ENCODE measurements at regions not wholly inside any gene's neighbourhood (a gene's known extent, or its start where the extent isn't known, plus 50 kb on each side); places are given as distances from the start of the nearest gene placed in this dataset.
"Not testable (repeated sequence)": the region's sequence is repeated elsewhere in the genome, so short reads cannot be mapped to it uniquely, and the experiment has no call there.

- no peak for DNase-seq
Observed at GRCh38 chr13:19062019-19062646, 119.5 kb downstream of the TUBA3C start.

GRCh38 chr13:19061278-19061677 lies 120.3 kb downstream of the TUBA3C start:
- DNase-seq = no peak

GRCh38 chr13:19060311-19061002 lies 121.2 kb downstream of the TUBA3C start:
- no peak for DNase-seq

GRCh38 chr13:19059016-19059780 lies 122.4 kb downstream of the TUBA3C start:
- no peak for DNase-seq

GRCh38 chr13:19058566-19058965 lies 123.1 kb downstream of the TUBA3C start:
- no peak for DNase-seq

GRCh38 chr13:19057588-19058340 lies 123.9 kb downstream of the TUBA3C start:
- no peak for DNase-seq

GRCh38 chr13:19056984-19057490 lies 124.6 kb downstream of the TUBA3C start:
- no peak for DNase-seq

- DNase-seq = no peak
Observed at GRCh38 chr13:19056355-19056880, 125.2 kb downstream of the TUBA3C start.

GRCh38 chr13:19055611-19056010 lies 126.0 kb downstream of the TUBA3C start:
- no peak for DNase-seq

- DNase-seq = no peak
Observed at GRCh38 chr13:19053561-19053960, 128.1 kb downstream of the TUBA3C start.

- no peak for DNase-seq
Observed at GRCh38 chr13:19052931-19053330, 128.7 kb downstream of the TUBA3C start.

- no peak for DNase-seq
Observed at GRCh38 chr13:19052180-19052579, 129.4 kb downstream of the TUBA3C start.

GRCh38 chr13:19050901-19051300 lies 130.7 kb downstream of the TUBA3C start:
- DNase-seq = no peak

- DNase-seq = not testable (repeated sequence)
Observed at GRCh38 chr13:19049624-19050023, 132.0 kb downstream of the TUBA3C start.

- DNase-seq = no peak
Observed at GRCh38 chr13:19048381-19048780, 133.2 kb downstream of the TUBA3C start.

GRCh38 chr13:19023115-19023514 lies 158.5 kb downstream of the TUBA3C start:
- no peak for DNase-seq

- DNase-seq = no peak
Observed at GRCh38 chr13:19020988-19021387, 160.6 kb downstream of the TUBA3C start.

- no peak for DNase-seq
Observed at GRCh38 chr13:18998389-18998788, 183.2 kb downstream of the TUBA3C start.

- DNase-seq = peak in 1 of 56 donors; percentile 3
Observed at GRCh38 chr13:18996627-18997051, 185.0 kb downstream of the TUBA3C start.

- DNase-seq = no peak
Observed at GRCh38 chr13:18996221-18996620, 185.4 kb downstream of the TUBA3C start.

GRCh38 chr13:18995259-18995873 lies 186.3 kb downstream of the TUBA3C start:
- DNase-seq = no peak
